Bronchial epithelial cell (primary cell): ENCODE measurements at regions not wholly inside any gene's neighbourhood (a gene's known extent, or its start where the extent isn't known, plus 50 kb on each side); places are given as distances from the start of the nearest gene placed in this dataset.

Experiments
- DNase-seq: peaks from one replicate; pipeline ENCODE4 v3.0.0-alpha.2; 2010; ENCODE audit warnings: low read depth
- FAIRE-seq: peaks from 2 replicates; lab custom pipeline; 2011; peaks lifted over from hg19 to GRCh38; lab: Jason Lieb, UNC
- H3K27me3 ChIP-seq: 2 replicates; pipeline ENCODE4 v1.5.1; 2011; ENCODE audit warnings: low read length; ENCODE audit not compliant: control insufficient read depth, insufficient read depth
- H3K36me3 ChIP-seq: 2 replicates; pipeline ENCODE4 v1.5.1; 2011; ENCODE audit warnings: low read length; ENCODE audit not compliant: control insufficient read depth, insufficient read depth
- H3K4me3 ChIP-seq: 2 replicates; pipeline ENCODE4 v1.5.1; 2011; ENCODE audit warnings: mild to moderate bottlenecking, low read depth, low read length, control low read depth
- CTCF ChIP-seq: IDR thresholded peaks from 2 replicates; pipeline ENCODE4 v1.5.1; 2011; ENCODE audit warnings: mild to moderate bottlenecking, moderate library complexity, low read length, control low read depth, inconsistent platforms; ENCODE audit not compliant: insufficient read depth, severe bottlenecking

GRCh38 chr5:5929291-5930020 is 448.9 kb downstream of the MED10 start:
- H3K27me3 ChIP-seq, result no peaks in the 10 kb centered on the region
- no peak overlapping the region for H3K4me3 ChIP-seq
- DNase-seq (no peak), FAIRE-seq (no peak)
- TF ChIP-seq CTCF, result no peak
- no peaks in the 10 kb centered on the region for H3K36me3 ChIP-seq

DNA sequence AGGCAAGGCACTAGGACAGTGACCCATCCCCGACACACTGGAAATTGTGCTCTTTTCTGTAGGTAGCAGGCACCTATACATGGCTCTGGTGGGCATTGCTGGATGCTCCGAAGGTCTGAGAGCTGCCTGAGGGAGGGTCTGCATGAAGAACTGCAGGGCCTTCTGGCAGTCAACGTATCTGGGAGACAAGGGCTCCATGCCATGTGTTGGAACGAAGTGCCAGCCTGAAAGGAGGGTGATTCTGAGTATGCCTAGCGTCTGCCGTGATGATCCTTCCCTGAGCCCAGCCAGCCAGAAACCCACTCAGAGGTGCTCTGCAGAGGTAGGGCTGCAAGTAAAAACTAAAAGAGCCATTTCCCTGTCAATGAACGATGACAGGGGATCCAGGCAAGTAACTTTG is 453.2 kb downstream of the MED10 start:
- FAIRE-seq, result no peak
- Histone ChIP-seq H3K36me3 (no peaks in the 10 kb centered on the region), H3K4me3 (no peak overlapping the region), H3K27me3 (no peaks in the 10 kb centered on the region)
- no peak for TF ChIP-seq CTCF
- no peak for DNase-seq

DNA sequence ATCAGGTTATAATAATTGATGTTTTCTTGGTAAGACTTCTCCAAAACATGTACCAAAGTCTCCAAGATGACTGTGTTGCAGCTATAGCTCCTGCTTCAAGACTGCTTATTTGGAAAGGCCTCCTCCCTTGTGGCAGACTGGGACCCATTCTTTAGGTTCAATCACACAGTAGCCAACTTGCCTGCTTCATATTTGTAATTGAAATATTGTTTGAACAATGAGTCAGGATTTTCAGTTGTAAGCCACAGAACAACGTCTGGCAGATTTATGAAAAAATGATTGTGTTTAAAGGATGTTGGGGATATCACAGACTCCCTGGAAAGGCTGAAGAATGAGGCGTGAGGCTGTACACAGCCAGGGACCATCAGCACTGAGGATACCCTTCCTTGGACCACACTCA is 458.9 kb downstream of the MED10 start:
- Histone ChIP-seq H3K4me3 (no peak overlapping the region), H3K36me3 (no peaks in the 10 kb centered on the region), H3K27me3 (no peaks in the 10 kb centered on the region)
- FAIRE-seq (no peak), DNase-seq (no peak)
- TF ChIP-seq CTCF, result no peak

GRCh38 chr5:5906778-5907177 is 471.6 kb downstream of the MED10 start:
- no peak for TF ChIP-seq CTCF
- no peaks in the 10 kb centered on the region for H3K36me3 ChIP-seq
- DNase-seq, result no peak
- H3K4me3 ChIP-seq, result no peak overlapping the region
- H3K27me3 ChIP-seq, result no peaks in the 10 kb centered on the region
- no peak for FAIRE-seq

- Histone ChIP-seq H3K36me3 (no peaks in the 10 kb centered on the region), H3K4me3 (no peak overlapping the region), H3K27me3 (no peaks in the 10 kb centered on the region)
- DNase-seq (no peak), FAIRE-seq (no peak)
- no peak for TF ChIP-seq CTCF
Observed at GRCh38 chr5:5905186-5905585, 473.2 kb downstream of the MED10 start.

DNA sequence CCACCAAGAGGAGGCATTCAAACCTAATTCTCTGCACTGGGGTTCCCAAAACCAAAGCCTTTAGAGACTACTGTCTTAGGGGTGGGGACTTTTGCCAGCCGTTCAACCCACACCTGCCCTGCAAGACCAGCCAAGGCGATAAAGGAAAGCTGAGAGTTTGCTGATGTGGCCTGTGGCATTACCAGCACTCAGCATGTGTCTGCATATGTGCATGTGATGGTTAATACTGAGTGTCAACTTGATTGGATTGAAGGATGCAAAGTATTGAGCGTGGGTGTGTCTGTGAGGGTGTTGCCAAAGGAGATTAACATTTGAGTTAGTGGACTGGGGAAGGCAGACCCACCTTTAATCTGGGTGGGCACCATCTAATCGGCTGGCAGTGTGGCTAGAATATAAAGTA is 474.2 kb downstream of the MED10 start:
- DNase-seq, result no peak
- Histone ChIP-seq H3K36me3 (no peaks in the 10 kb centered on the region), H3K4me3 (no peak overlapping the region), H3K27me3 (no peaks in the 10 kb centered on the region)
- TF ChIP-seq CTCF, result no peak
- no peak for FAIRE-seq
